ENCODE measurements at regions not wholly inside any gene's neighbourhood (a gene's known extent, or its start where the extent isn't known, plus 50 kb on each side); places are given as distances from the start of the nearest gene placed in this dataset.

- TF ChIP-seq POLR2A (IDR thresholded peaks at IDR 0.05) (no peak), CTCF (IDR thresholded peaks at IDR 0.05) (no peak)
- H3K36me3 ChIP-seq, result no peaks in the 10 kb centered on the region
- H3K4me3 ChIP-seq, result no peak overlapping the region
- H3K27me3 ChIP-seq, result no peaks in the 10 kb centered on the region
- intact Hi-C loops (cut with DNase I; ENCODE audit: low total_unique reads), result no loop called here
- H3K4me1 ChIP-seq, result no peaks in the 10 kb centered on the region
- no peak for DNase-seq
- H3K9me3 ChIP-seq, result no peaks in the 10 kb centered on the region
- no peak overlapping the region for H3K27ac ChIP-seq
Measured at GRCh38 chr20:7748624-7749023, 191.6 kb downstream of the HAO1 start.

GRCh38 chr20:7754102-7754501, 186.2 kb downstream of the HAO1 start:
- Histone ChIP-seq H3K27ac (no peak overlapping the region), H3K4me1 (no peaks in the 10 kb centered on the region), H3K4me3 (no peak overlapping the region), H3K27me3 (no peaks in the 10 kb centered on the region), H3K36me3 (no peaks in the 10 kb centered on the region), H3K9me3 (no peaks in the 10 kb centered on the region)
- intact Hi-C loops (cut with DNase I; ENCODE audit: low total_unique reads), result no loop called here
- no peak for DNase-seq
- TF ChIP-seq POLR2A (IDR thresholded peaks at IDR 0.05) (no peak), CTCF (IDR thresholded peaks at IDR 0.05) (no peak)

GRCh38 chr20:7758406-7758805, 181.9 kb downstream of the HAO1 start:
- intact Hi-C loops (cut with DNase I; ENCODE audit: low total_unique reads), result no loop called here
- H3K4me3 ChIP-seq, result no peak overlapping the region
- no peaks in the 10 kb centered on the region for H3K27me3 ChIP-seq
- H3K4me1 ChIP-seq, result no peaks in the 10 kb centered on the region
- TF ChIP-seq POLR2A (IDR thresholded peaks at IDR 0.05), result no peak
- TF ChIP-seq CTCF (IDR thresholded peaks at IDR 0.05), result no peak
- no peak for DNase-seq
- no peaks in the 10 kb centered on the region for H3K36me3 ChIP-seq
- H3K27ac ChIP-seq, result no peak overlapping the region
- no peaks in the 10 kb centered on the region for H3K9me3 ChIP-seq

GRCh38 chr20:7760247-7761031, 179.8 kb downstream of the HAO1 start:
- no peaks in the 10 kb centered on the region for H3K4me1 ChIP-seq
- H3K36me3 ChIP-seq, result no peaks in the 10 kb centered on the region
- no peak for TF ChIP-seq POLR2A (IDR thresholded peaks at IDR 0.05)
- TF ChIP-seq CTCF (IDR thresholded peaks at IDR 0.05), result no peak
- no peak overlapping the region for H3K27ac ChIP-seq
- DNase-seq, result no peak
- intact Hi-C loops (cut with DNase I; ENCODE audit: low total_unique reads), result no loop called here
- H3K9me3 ChIP-seq, result no peaks in the 10 kb centered on the region
- H3K4me3 ChIP-seq, result no peak overlapping the region
- H3K27me3 ChIP-seq, result no peaks in the 10 kb centered on the region

GRCh38 chr20:7765221-7765620, 175.0 kb downstream of the HAO1 start:
- Histone ChIP-seq H3K27me3 (no peaks in the 10 kb centered on the region), H3K9me3 (no peaks in the 10 kb centered on the region), H3K36me3 (no peaks in the 10 kb centered on the region), H3K27ac (no peak overlapping the region), H3K4me3 (no peak overlapping the region), H3K4me1 (no peaks in the 10 kb centered on the region)
- TF ChIP-seq CTCF (IDR thresholded peaks at IDR 0.05), result no peak
- TF ChIP-seq POLR2A (IDR thresholded peaks at IDR 0.05), result no peak
- no peak for DNase-seq
- intact Hi-C loops (cut with DNase I; ENCODE audit: low total_unique reads), result no loop called here

Data from uterus (tissue), 3 donors.